Nephron progenitor cell (in vitro differentiated cells): ENCODE measurements at regions not wholly inside any gene's neighbourhood (a gene's known extent, or its start where the extent isn't known, plus 50 kb on each side); places are given as distances from the start of the nearest gene placed in this dataset.
"Not testable (repeated sequence)": the region's sequence is repeated elsewhere in the genome, so short reads cannot be mapped to it uniquely, and the experiment has no call there.

Experiments used
- DNase-seq: peaks from one replicate; pipeline ENCODE4 v3.0.0; 2021
- H3K27ac Mint-ChIP-seq: 2 replicates; pipeline ENCODE4 v1.8.0; 2021; ENCODE audit warnings: mild to moderate bottlenecking, moderate library complexity, mixed read lengths
- H3K27me3 Mint-ChIP-seq: 2 replicates; pipeline ENCODE4 v1.8.0; 2021; ENCODE audit warnings: mild to moderate bottlenecking, low read depth, mixed read lengths; ENCODE audit not compliant: poor library complexity
- H3K36me3 Mint-ChIP-seq: 2 replicates; pipeline ENCODE4 v1.8.0; 2021; ENCODE audit warnings: low read depth, mixed read lengths
- H3K4me1 Mint-ChIP-seq: 2 replicates; pipeline ENCODE4 v1.8.0; 2021; ENCODE audit warnings: mixed read lengths
- H3K4me3 Mint-ChIP-seq: 2 replicates; pipeline ENCODE4 v1.8.0; 2021; ENCODE audit warnings: mild to moderate bottlenecking, moderate library complexity, mixed read lengths
- H3K9me3 Mint-ChIP-seq: 2 replicates; pipeline ENCODE4 v1.8.0; 2021; ENCODE audit warnings: mild to moderate bottlenecking, moderate library complexity, mixed read lengths
- CTCF ChIP-seq: fragments of 200-600 bp; sonication (generic); IDR thresholded peaks from 2 replicates; pipeline ENCODE4 v1.5.0; 2021; ENCODE audit warnings: antibody characterized with exemption

DNA sequence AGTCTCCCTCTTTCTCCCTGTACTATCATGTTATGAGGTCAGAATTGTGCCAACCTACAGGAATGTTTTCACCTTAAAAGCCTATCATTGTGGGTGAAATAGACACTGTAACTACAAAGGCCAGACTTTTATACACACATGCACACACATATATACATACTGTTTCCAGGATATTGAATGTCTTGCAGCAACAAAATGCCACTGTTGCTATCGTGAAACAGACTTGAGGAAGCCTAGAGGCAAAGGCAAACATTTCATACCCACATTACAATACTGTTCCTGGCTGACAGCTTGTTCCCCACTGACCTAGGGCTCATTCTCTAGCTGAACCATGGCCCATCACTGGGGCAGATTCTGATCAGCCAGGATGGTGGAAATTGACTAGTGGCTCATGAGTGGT, 125.1 kb upstream of the DUSP10 start:
- Mint-ChIP-seq H3K4me1 (no peaks in the 10 kb centered on the region), H3K4me3 (no peak overlapping the region), H3K9me3 (no peaks in the 10 kb centered on the region), H3K27ac (no peak overlapping the region), H3K27me3 (no peaks in the 10 kb centered on the region), H3K36me3 (no peaks in the 10 kb centered on the region)
- no peak for DNase-seq
- TF ChIP-seq CTCF = no peak

GRCh38 chr1:221865808-221866207, 123.9 kb upstream of the DUSP10 start:
- Mint-ChIP-seq H3K27ac (no peak overlapping the region), H3K36me3 (no peaks in the 10 kb centered on the region), H3K4me3 (no peak overlapping the region), H3K9me3 (no peaks in the 10 kb centered on the region), H3K27me3 (peaks cover 5% of the 10 kb centered on the region), H3K4me1 (no peaks in the 10 kb centered on the region)
- DNase-seq = no peak
- no peak for TF ChIP-seq CTCF

GRCh38 chr1:221863635-221864034, 121.7 kb upstream of the DUSP10 start:
- no peak for DNase-seq
- Mint-ChIP-seq H3K27ac (no peak overlapping the region), H3K4me1 (no peaks in the 10 kb centered on the region), H3K36me3 (no peaks in the 10 kb centered on the region), H3K9me3 (no peaks in the 10 kb centered on the region), H3K4me3 (no peak overlapping the region), H3K27me3 (peaks cover 5% of the 10 kb centered on the region)
- no peak for TF ChIP-seq CTCF

DNA sequence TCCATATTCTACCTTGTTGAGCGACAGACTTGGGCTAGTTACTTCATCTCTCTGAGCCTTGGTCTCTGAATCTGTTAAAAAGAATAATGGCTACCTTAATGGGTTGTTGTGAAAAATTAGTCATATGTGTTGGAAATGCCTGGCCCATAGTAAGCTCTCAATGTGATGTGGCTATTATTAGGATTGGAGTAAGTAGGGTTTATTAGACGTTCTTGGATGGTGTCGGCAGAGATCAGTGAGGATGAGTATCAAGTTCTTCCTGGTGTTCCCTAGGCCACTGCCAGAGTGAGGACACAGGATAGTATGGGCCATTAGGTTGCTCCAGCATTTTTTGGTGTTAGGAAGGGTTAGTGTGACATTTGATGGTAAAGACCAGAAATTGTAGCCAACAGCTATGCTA, 121.1 kb upstream of the DUSP10 start:
- DNase-seq = no peak
- no peaks in the 10 kb centered on the region for H3K4me1 Mint-ChIP-seq
- no peaks in the 10 kb centered on the region for H3K36me3 Mint-ChIP-seq
- peaks cover 5% of the 10 kb centered on the region for H3K27me3 Mint-ChIP-seq
- TF ChIP-seq CTCF = no peak
- no peaks in the 10 kb centered on the region for H3K9me3 Mint-ChIP-seq
- H3K4me3 Mint-ChIP-seq = no peak overlapping the region
- H3K27ac Mint-ChIP-seq = no peak overlapping the region

DNA sequence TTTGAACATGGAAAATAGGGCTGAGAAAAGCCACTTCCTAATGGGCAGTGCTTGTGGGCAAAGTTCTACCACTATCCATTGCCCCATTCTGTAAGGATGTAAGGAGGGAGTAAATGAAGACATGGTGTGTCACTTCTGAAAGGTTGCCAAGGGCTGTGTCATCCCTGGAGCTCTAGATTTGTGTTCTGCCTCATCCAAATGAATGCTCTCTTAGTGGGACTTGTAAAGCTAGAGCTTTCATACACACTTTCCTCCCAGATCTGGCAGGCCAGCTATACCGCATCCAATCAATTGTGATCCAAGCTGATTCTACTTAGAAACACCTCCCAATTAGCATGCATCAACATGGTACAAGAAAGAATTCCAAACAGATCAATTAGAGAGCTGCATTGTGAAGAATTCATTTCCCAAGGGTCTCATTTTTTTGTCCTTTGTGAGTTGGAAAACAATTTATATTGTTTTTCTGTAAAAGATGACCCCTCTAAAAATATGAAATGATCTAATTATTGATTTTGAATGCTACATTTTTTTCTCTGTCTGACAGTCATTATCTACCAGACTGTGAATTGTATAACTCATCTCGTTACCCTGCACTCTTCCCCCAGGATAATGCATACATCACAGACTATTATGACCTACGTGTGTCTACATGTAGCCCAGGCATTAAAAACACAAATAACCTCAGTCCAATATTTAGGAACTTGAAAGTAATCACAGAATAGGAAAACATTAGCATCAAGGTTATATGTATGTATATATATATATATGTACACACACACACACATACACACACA, 117.1 kb upstream of the DUSP10 start:
- H3K27ac Mint-ChIP-seq = no peak overlapping the region
- no peak for TF ChIP-seq CTCF
- H3K4me1 Mint-ChIP-seq = no peaks in the 10 kb centered on the region
- no peaks in the 10 kb centered on the region for H3K9me3 Mint-ChIP-seq
- no peak for DNase-seq
- H3K4me3 Mint-ChIP-seq = no peak overlapping the region
- no peaks in the 10 kb centered on the region for H3K36me3 Mint-ChIP-seq
- H3K27me3 Mint-ChIP-seq = peaks cover 12% of the 10 kb centered on the region

GRCh38 chr1:221857094-221857444, 115.2 kb upstream of the DUSP10 start:
- H3K4me3 Mint-ChIP-seq, DNase-seq, H3K9me3 Mint-ChIP-seq, H3K36me3 Mint-ChIP-seq, H3K4me1 Mint-ChIP-seq, H3K27ac Mint-ChIP-seq: not testable (repeated sequence)
- peaks cover 12% of the 10 kb centered on the region for H3K27me3 Mint-ChIP-seq
